Urinary bladder (tissue), 3 donors: ENCODE measurements at regions not wholly inside any gene's neighbourhood (a gene's known extent, or its start where the extent isn't known, plus 50 kb on each side); places are given as distances from the start of the nearest gene placed in this dataset.
"Not testable (repeated sequence)": the region's sequence is repeated elsewhere in the genome, so short reads cannot be mapped to it uniquely, and the experiment has no call there.

Source experiments
- DNase-seq: peaks from one replicate; pipeline ENCODE4 v3.0.0-alpha.2; 2015; ENCODE audit errors: extremely low spot score
- H3K27ac ChIP-seq: one replicate; pipeline ENCODE4 v1.5.1; 2013; ENCODE audit warnings: low read depth, mild to moderate bottlenecking, moderate library complexity
- H3K36me3 ChIP-seq: one replicate; pipeline ENCODE4 v1.6.1; 2013; ENCODE audit warnings: mild to moderate bottlenecking, moderate library complexity; ENCODE audit not compliant: insufficient read depth
- H3K4me1 ChIP-seq: one replicate; pipeline ENCODE4 v1.6.1; 2013; ENCODE audit warnings: mild to moderate bottlenecking, moderate library complexity; ENCODE audit not compliant: insufficient read depth
- H3K4me3 ChIP-seq: one replicate; pipeline ENCODE4 v1.5.1; 2013; ENCODE audit warnings: low read depth, low read length
- WGBS: extraction: QIAGEN DNeasy Blood & Tissue Kit; methylation state at CpG from one replicate; pipeline ENCODE4 v1.1.7; 2013; 5-methylcytosine and 5-hydroxymethylcytosine counted together
- donor health status: healthy with polysubstance abuse.
- donor health status: healthy.

DNA sequence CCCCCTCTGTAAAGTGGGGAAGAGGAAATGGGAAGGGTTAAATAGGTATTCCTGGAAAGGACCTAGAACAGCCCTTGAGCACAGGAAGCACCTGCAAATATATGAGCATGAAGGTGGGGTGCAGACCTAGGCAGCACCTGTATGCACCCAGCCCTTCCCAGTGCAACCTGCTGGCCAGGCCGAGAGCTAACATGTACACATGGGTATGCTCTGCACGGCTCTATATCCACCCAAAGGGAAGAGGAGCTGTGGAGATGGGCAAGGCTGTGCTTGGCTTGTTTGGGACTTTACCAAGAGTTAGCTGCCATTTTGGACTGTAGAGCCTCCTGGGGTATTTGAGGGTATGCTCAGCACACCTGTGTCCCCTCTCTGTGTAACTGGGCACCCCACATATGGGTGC lies 171.2 kb downstream of the KLF13 start:
- Histone ChIP-seq H3K4me3 (no peak overlapping the region), H3K36me3 (no peaks in the 10 kb centered on the region), H3K4me1 (no peaks in the 10 kb centered on the region), H3K27ac (no peak overlapping the region)
- WGBS = 88% methylated on average over 2 of the region's 2 CpGs
- DNase-seq = no peak

DNA sequence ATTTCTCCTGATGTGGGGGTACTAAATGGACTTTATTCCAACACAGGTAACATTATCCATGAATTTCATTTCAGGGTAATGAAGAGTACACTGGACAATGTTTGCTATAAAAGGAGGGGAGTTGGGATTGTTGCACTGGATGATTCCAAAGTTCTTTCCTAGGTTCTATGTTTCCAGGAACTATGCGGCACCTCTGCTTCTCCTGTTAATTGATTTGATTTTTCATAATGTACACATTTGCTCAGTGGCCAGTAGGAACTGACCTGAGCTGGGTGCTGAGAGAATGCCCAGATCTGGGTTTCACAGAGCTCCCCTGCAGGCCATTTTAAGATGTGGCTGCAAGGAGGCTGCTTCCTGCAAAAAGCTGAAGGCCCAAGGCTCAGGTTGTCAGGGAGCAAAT lies 171.7 kb downstream of the KLF13 start:
- Histone ChIP-seq H3K4me1 (no peaks in the 10 kb centered on the region), H3K4me3 (no peak overlapping the region), H3K27ac (no peak overlapping the region), H3K36me3 (no peaks in the 10 kb centered on the region)
- no peak for DNase-seq
- 98% methylated on average over 1 of the region's 1 CpG for WGBS

DNA sequence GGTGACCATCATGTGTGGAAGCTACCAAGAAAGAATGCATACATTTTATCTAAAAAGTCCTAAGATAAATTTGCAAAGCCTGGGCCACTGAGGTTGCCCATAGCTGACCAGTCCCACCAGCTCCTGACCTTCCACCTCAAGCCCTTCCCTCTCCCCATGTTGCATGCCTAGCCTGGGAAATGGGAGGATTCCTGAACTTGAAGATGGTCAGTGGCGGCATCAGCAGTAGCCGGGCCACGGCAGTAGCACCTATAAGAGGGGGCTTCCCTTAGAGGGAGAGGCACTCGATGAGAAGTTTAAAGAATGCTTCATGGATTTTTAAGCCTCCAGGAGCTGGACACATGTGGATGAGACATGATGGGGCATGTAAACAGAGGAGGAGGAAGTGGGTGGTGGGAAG lies 172.1 kb downstream of the KLF13 start:
- DNase-seq = no peak
- Histone ChIP-seq H3K27ac (no peak overlapping the region), H3K36me3 (no peaks in the 10 kb centered on the region), H3K4me3 (no peak overlapping the region), H3K4me1 (no peaks in the 10 kb centered on the region)
- WGBS = 89% methylated on average over 4 of the region's 4 CpGs

DNA sequence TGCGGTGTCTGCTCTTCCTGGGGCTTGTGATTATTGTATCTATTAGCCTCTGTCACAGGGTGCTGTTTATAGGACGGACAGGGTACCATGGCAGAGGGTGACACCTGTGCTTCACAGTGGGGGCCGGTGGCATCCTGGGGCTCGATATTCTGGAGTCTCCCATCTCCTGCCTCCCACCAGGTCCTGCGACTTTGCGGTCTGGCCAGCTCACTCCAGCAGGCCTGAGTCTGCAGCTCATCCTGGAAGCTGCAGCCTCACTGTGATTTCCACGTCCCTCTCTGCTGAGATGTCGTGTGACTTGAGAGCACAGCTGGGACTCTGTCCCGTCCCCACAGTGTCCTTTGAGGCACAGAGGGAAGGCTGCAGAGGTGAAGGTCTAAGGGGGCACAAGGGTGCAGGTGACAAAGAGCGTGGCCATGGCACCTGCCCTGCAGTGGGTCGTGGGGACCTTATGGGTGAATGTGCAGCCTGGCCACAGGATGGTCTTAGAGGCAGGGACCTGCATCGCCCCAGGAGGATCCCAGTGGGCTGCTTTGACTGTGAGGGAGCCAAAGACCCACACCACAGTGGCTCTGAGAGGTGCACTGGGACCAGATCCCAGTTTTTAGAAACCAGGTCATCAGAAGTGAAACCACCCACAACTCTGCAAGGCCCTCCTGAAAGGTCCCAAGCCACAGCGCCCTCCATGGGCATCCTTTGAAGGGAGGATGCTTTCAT lies 172.8 kb downstream of the KLF13 start:
- DNase-seq = no peak
- H3K27ac ChIP-seq = no peak overlapping the region
- no peaks in the 10 kb centered on the region for H3K36me3 ChIP-seq
- WGBS = 81% methylated on average over 13 of the region's 13 CpGs
- H3K4me1 ChIP-seq = no peaks in the 10 kb centered on the region
- H3K4me3 ChIP-seq = no peak overlapping the region

DNA sequence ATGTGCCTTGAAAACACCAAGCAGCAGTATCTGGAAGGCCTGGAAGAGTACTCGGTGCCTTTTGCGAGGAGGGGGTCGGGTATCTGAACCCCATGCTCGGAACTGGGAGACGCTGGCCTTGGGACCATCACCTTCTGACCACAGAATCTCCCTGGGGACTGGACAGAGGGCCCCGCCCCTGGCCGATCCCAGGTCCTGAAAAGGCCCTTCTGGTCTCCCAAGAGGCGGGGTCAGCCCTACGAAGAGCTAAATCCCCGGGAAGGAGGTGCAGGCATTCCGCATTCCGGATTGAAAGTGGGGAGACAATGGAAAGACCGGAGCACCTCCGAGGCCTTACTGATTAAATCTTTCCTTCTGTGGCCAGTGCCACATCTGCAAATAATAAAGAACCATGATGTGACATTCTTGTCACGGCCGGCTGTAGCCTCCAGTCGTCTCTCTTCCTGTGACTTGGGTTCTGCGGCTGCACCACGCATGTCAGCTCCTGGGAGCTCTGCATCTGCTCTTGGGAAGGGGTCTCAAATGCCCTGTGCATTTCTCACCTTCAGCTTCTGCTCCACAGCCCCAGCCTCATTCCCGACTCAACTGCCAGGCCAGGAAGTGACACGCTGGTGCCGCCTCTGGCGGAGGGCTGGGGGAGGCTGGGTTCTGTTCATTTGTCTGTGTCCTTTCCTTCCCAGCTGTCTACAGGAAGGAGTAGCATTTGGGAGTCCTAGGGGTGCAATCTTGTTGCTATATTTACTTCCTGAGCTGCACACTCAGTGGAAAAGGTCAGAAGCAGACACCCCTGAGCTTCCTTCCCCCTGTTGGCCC lies 173.5 kb downstream of the KLF13 start:
- Histone ChIP-seq H3K36me3 (no peaks in the 10 kb centered on the region), H3K4me3 (no peak overlapping the region), H3K27ac (no peak overlapping the region), H3K4me1 (no peaks in the 10 kb centered on the region)
- DNase-seq = no peak
- WGBS = 58% methylated on average over 23 of the region's 23 CpGs

DNA sequence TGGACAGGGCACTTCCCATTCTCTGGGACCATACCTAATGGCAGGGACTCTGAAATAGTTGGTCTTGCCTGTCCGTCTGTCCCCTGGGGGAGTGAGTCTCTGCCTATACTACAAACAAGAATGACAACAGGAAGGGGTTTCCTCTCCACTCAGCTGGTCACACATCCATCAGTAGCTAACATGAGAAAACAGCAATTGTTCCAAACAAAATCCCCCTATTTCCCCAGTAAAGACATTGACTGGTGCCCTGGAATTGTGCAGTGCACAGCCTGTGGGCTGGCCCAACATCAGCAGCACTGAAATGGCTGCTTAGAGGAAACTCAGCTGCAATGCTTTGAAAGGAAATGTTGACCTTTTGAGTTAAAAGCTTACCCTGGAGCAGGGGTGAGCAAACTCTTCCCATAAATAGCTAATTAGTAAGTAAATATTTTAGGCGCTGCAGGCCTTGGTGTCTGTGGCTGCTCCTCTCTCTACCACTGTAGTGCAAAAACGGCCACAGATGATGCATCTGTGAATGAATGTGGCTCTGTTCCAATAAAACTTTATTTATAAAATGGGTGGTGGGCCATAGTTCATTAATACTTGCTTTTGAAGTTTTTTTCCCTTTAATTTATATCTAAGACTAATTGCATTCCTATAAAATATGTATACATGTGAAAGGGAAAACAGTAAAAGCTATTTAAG lies 174.3 kb downstream of the KLF13 start:
- no peak for DNase-seq
- Histone ChIP-seq H3K4me1 (no peaks in the 10 kb centered on the region), H3K36me3 (no peaks in the 10 kb centered on the region), H3K4me3 (no peak overlapping the region), H3K27ac (no peak overlapping the region)
- 64% methylated on average over 3 of the region's 3 CpGs for WGBS

DNA sequence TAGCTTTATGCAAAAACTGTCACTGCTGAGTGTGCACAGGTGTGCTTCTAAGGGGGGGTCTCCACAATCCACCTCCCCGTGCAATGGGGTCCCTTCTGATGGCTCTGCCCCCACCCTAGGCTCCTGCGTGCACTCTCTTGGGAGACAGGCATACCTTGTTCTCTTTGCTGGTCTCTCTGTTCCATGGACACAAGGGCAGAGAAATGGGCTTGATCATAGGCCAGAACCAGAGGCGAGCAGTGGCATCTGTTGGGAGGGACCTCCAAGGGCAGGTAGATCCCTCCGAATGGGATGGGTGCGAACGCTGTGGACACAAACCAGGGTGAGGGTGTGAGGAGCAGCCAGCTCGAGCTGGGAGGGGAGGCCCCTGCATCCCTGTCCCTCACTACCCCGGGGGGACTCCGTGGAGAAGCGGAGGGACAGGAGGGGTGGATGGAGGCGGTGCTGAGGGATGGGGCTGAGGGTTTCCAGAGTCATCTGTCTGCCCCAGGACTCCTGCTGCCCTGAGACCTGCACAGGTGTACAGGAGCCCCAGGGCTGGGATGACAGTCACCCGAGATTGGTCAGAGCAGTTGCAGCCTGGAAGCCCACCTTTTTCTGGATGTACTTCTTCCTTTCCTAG lies 175.0 kb downstream of the KLF13 start:
- Histone ChIP-seq H3K36me3 (no peaks in the 10 kb centered on the region), H3K4me1 (no peaks in the 10 kb centered on the region), H3K4me3 (no peak overlapping the region), H3K27ac (no peak overlapping the region)
- no peak for DNase-seq
- WGBS = 88% methylated on average over 12 of the region's 12 CpGs

DNA sequence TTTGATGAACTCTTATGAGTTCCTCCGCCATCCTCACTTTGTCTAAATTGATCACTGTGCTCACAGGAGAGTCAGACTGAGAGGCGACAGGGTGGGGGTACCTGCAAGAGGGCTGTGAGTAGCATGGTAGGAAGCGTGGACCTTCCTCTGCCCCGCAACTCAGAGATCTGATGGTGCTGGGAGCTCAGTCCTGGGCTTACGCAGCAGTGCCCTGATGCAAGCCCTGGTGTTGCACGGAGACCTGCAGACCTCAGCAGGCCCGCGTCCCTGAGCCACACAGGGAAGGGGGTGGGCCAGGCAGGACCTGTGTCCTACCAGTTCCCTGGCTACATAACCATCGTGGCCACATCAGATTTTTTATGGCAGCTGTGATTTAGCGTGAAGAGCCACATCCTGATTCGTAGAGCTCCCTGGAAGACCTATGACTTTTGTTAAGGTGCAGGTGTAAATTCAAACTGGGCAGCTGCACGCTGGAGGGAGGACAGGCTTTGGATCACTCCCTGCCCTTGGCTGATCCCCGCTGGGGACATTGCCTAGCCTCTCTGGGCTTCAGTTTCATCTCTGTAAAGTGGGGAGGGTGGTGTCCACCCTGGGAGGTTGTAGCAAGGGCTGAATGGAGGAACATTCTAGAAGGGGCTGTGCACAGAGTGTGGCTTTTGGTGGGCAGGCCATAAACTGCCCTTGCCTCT lies 176.1 kb downstream of the KLF13 start:
- Histone ChIP-seq H3K36me3 (no peaks in the 10 kb centered on the region), H3K4me3 (no peak overlapping the region), H3K27ac (no peak overlapping the region), H3K4me1 (no peaks in the 10 kb centered on the region)
- DNase-seq = no peak
- 82% methylated on average over 13 of the region's 13 CpGs for WGBS

DNA sequence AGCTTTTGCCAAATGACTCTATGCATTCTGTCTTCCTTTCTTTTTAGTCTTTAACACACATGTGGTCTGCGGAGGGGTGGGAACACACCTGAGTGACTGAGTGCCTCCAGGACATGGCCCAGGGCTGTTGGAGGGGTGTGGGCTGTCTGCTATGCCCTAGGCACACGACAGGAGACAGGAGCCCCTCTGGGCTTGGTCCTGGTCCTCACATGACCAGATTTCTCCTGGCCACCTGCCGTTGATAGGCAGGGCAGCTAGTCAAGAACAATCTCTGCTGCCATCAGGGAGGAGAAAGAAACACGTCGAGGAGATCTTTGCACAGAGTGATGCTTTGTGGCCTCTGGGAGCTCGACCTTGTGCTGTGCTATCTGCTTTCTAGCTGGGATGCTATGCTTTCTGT lies 176.6 kb downstream of the KLF13 start:
- WGBS = 77% methylated on average over 6 of the region's 6 CpGs
- Histone ChIP-seq H3K4me3 (no peak overlapping the region), H3K27ac (no peak overlapping the region), H3K36me3 (no peaks in the 10 kb centered on the region), H3K4me1 (no peaks in the 10 kb centered on the region)
- DNase-seq = no peak

DNA sequence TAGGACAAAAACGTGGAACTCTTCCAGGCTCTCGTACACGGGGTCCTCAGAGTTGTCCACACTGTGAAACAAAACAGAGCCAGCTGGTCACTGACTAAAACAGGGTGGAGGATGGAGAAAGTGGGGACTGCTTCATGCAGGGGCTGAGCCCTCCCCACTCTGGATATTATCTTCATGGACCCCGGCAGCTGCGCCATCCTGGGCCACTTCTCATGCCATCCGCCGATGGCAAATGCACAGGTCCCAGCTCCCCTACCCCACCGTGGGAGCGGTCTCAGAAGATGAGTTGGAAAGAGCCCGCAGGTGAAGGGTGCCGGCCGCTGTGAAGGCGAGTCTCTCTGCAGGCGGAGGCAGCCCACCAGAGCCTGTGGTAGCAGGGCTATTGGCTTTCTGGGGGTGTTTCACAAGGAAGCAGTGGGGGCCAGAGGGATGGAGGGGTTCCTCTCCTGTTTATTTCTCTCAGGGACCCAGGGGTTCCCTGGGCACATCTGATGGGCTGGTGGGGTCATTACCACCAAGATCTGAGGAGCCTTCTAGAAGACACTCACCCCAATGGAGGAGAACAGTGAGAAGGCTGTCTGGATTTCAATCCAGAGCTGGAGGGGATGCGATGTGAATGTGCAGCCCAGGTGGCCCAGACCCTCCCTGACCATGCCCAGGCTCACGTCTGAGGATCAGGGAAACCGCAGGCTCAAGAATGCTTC lies 177.3 kb downstream of the KLF13 start:
- no peaks in the 10 kb centered on the region for H3K36me3 ChIP-seq
- H3K4me1 ChIP-seq = no peaks in the 10 kb centered on the region
- DNase-seq = no peak
- no peak overlapping the region for H3K27ac ChIP-seq
- WGBS = 83% methylated on average over 17 of the region's 17 CpGs
- H3K4me3 ChIP-seq = no peak overlapping the region

DNA sequence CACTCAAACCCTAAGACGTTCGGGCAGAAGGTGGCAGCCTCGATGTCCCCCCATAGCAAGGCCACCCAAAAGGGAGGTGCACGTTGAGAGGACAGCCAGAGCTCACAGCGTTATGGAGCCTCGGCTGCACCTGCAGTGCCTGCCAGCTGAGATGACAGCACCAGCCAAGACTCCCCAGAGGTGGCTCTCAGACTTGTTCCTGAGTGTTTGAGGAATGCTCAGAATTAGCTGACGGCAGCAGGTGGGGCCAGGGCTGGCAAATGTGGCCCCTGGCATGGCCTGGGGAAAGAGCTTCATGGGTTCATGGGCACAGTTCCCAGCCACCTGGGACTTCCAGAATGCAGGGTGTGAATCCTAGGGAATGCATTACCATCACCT lies 177.8 kb downstream of the KLF13 start:
- Histone ChIP-seq H3K27ac (no peak overlapping the region), H3K36me3 (no peaks in the 10 kb centered on the region), H3K4me1 (no peaks in the 10 kb centered on the region), H3K4me3 (no peak overlapping the region)
- no peak for DNase-seq
- WGBS = 73% methylated on average over 7 of the region's 7 CpGs

DNA sequence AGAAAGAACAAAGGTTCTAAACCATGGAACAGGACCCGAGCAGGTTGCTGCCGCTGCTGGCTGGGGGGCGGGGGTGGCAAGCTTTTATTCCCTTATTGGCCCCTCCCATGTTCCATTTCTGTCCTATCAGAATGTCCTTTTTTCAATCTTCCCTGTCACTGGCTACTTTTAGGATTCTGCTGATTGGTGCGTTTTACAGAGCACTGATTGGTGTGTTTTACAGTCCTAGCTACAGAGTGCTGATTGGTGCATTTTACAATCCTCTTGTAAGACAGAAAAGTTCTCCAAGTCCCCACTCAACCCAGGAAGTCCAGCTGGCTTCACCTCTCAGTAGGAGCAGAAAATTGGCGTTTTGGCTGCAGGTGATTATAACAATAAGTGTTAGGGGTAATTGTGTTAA lies 180.9 kb downstream of the KLF13 start:
- WGBS = 70% methylated on average over 5 of the region's 5 CpGs
- not testable (repeated sequence) for H3K27ac ChIP-seq, DNase-seq, H3K4me1 ChIP-seq, H3K36me3 ChIP-seq, H3K4me3 ChIP-seq

DNA sequence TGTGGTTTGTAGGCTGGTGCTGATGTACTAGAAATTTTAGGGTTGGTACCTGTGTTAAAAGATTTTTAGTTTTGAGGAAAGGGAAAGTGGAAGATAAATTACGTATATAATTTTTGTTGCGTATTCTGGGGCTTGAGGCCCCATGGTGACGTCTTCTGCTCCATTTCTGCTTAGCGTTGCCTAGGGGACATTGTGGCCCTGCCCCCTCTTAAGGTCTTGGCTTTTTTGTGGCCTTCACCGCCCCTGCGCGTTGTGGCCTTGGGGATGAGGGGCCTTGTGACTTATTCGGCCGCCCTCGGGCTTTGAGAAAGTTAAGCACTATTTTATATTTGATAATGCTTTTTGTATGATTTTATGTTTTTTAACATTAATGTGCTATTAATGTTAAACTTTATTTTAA lies 182.0 kb downstream of the KLF13 start:
- WGBS = 92% methylated on average over 10 of the region's 10 CpGs
- H3K4me1 ChIP-seq = no peaks in the 10 kb centered on the region

More for the DNA sequence above, 182.0 kb downstream of the KLF13 start:
- DNase-seq = no peak
- no peak overlapping the region for H3K27ac ChIP-seq
- H3K4me3 ChIP-seq = no peak overlapping the region
- no peaks in the 10 kb centered on the region for H3K36me3 ChIP-seq
